Chondrocyte (in vitro differentiated cells): ENCODE measurements at regions not wholly inside any gene's neighbourhood (a gene's known extent, or its start where the extent isn't known, plus 50 kb on each side); places are given as distances from the start of the nearest gene placed in this dataset.

Experiments
- DNase-seq: peaks from one replicate; pipeline ENCODE4 v3.0.0; 2021; ENCODE audit warnings: mixed read lengths, low spot score
- H3K27ac Mint-ChIP-seq: one replicate; pipeline ENCODE4 v1.8.0; 2021; ENCODE audit warnings: mild to moderate bottlenecking, moderate library complexity, mixed read lengths; ENCODE audit not compliant: unreplicated experiment
- H3K27me3 Mint-ChIP-seq: 2 replicates; pipeline ENCODE4 v1.8.0; 2021; ENCODE audit warnings: low read depth, mixed read lengths
- H3K36me3 Mint-ChIP-seq: 2 replicates; pipeline ENCODE4 v1.8.0; 2021; ENCODE audit warnings: low read depth, mixed read lengths
- H3K4me1 Mint-ChIP-seq: 2 replicates; pipeline ENCODE4 v1.8.0; 2021; ENCODE audit warnings: low read depth, mild to moderate bottlenecking, mixed read lengths
- H3K4me3 Mint-ChIP-seq: one replicate; pipeline ENCODE4 v1.8.0; 2021; ENCODE audit warnings: mild to moderate bottlenecking, moderate library complexity, mixed read lengths; ENCODE audit not compliant: unreplicated experiment
- H3K9me3 Mint-ChIP-seq: 2 replicates; pipeline ENCODE4 v1.8.0; 2021; ENCODE audit warnings: low read depth, mixed read lengths
- TF ChIP-seq, protein P1 (sequence below): fragments of 200-600 bp; sonication (generic); IDR thresholded peaks from 2 replicates; pipeline ENCODE4 v1.5.0; 2021; ENCODE audit warnings: antibody characterized with exemption, mild to moderate bottlenecking, moderate library complexity

DNA sequence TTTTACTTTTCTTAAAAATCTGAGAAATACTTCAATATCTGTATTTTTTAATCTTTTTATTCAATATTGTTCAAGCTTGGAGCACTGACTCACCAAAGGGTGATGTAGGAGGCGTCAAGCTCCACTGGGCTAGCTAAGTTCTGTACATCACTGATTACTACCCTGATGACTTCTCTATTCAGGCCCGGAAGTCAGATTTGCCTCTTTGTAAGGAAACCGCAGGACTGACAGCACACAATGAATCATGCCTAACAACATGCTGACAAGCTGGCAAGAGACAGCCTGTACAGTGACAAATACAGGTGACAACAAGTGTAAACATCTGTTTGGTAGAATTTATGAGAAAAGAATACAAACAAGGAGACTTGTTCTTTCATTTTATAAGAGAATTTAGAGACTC is 627.9 kb upstream of the RORB start:
- TF ChIP-seq, protein P1, sequence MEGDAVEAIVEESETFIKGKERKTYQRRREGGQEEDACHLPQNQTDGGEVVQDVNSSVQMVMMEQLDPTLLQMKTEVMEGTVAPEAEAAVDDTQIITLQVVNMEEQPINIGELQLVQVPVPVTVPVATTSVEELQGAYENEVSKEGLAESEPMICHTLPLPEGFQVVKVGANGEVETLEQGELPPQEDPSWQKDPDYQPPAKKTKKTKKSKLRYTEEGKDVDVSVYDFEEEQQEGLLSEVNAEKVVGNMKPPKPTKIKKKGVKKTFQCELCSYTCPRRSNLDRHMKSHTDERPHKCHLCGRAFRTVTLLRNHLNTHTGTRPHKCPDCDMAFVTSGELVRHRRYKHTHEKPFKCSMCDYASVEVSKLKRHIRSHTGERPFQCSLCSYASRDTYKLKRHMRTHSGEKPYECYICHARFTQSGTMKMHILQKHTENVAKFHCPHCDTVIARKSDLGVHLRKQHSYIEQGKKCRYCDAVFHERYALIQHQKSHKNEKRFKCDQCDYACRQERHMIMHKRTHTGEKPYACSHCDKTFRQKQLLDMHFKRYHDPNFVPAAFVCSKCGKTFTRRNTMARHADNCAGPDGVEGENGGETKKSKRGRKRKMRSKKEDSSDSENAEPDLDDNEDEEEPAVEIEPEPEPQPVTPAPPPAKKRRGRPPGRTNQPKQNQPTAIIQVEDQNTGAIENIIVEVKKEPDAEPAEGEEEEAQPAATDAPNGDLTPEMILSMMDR = no peak
- Mint-ChIP-seq H3K4me1 (no peaks in the 10 kb centered on the region), H3K4me3 (no peak overlapping the region), H3K27ac (no peak overlapping the region), H3K36me3 (no peaks in the 10 kb centered on the region), H3K27me3 (peaks cover 6% of the 10 kb centered on the region), H3K9me3 (no peaks in the 10 kb centered on the region)
- no peak for DNase-seq

DNA sequence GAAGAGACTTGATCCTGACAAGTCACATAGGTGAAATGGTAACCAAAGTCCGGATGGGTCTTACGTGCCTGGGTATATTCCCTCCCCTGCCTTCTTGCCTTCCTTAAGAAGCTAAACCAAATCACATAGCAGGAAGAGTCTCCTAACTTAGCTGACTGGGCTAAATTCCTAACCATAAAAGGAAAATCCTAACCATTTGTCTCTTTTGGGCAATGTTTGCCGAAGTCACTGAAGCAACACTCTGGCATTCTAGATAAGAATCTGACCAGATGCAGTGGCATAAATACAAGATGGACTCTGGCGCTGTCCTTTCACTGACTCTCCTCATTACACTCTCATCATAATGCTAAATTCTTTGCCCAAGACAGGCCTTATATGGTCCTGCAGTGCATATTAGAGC is 625.5 kb upstream of the RORB start:
- Mint-ChIP-seq H3K4me3 (no peak overlapping the region), H3K9me3 (no peaks in the 10 kb centered on the region), H3K27me3 (peaks cover 2% of the 10 kb centered on the region), H3K27ac (no peak overlapping the region), H3K36me3 (no peaks in the 10 kb centered on the region), H3K4me1 (no peaks in the 10 kb centered on the region)
- TF ChIP-seq, protein P1 = no peak
- no peak for DNase-seq

DNA sequence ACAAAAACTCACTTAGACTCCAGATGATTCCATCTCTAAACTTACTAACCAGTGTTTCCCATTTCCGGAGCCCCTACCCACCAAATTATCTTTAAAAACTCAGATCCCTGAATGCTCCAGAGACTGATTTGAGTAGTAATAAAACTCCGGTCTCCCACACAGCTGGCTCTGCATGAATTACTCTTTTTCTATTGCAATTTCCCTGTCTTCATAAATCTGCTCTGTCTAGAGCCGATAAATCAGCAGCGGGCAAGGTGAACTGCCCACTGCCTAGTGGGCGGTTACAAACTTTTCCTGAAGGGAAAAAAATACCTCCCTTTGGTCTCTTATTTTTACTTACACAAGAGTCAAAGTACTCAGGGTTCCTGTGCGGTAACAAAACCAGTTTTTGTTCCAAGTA is 624.4 kb upstream of the RORB start:
- H3K9me3 Mint-ChIP-seq = no peaks in the 10 kb centered on the region
- no peaks in the 10 kb centered on the region for H3K36me3 Mint-ChIP-seq
- H3K4me3 Mint-ChIP-seq = no peak overlapping the region
- DNase-seq = no peak
- TF ChIP-seq, protein P1 = no peak
- no peak overlapping the region for H3K27ac Mint-ChIP-seq
- H3K4me1 Mint-ChIP-seq = no peaks in the 10 kb centered on the region
- H3K27me3 Mint-ChIP-seq = peaks cover 2% of the 10 kb centered on the region

DNA sequence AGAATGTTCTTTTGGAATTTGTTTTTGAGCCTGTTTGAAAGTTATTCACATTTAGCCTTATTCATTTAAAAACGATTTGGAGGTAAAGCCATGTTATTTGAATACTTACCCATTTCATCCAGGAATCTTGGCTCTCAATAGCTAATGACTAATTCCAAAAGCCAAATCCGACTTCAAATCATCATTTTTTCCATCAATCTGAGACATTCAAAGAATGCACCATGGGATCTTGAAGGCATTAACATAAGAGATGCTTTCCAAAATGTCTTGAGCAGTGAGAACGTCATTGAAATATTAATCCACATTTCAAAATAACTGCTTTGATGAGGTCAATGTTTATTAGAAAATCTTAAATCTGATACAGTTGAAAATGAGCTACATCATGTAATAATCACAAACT is 617.0 kb upstream of the RORB start:
- Mint-ChIP-seq H3K9me3 (peaks cover 9% of the 10 kb centered on the region), H3K27ac (no peak overlapping the region), H3K36me3 (no peaks in the 10 kb centered on the region), H3K27me3 (no peaks in the 10 kb centered on the region), H3K4me1 (no peaks in the 10 kb centered on the region), H3K4me3 (no peak overlapping the region)
- no peak for DNase-seq
- TF ChIP-seq, protein P1 = no peak

DNA sequence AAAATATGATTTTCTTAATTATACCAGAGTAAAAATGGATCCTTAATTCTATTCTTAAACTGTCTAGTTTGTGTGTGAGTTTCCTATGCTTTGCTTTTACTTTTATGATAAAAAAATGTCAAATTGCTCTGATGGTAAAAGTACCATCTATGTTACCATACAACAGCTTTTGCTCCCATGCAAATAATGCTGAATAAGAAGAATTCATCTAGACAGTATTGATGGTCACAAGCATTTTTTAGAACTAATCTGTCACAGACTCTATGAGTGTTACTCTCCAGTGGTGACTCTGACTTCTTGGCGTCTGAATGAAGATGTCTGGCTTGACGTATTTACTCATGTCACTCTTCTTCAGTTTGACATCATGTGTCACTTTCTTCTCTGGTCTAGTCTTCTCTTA is 608.1 kb upstream of the RORB start:
- H3K9me3 Mint-ChIP-seq = peaks cover 29% of the 10 kb centered on the region
- H3K4me3 Mint-ChIP-seq = no peak overlapping the region
- no peaks in the 10 kb centered on the region for H3K4me1 Mint-ChIP-seq
- no peak overlapping the region for H3K27ac Mint-ChIP-seq
- DNase-seq = no peak
- TF ChIP-seq, protein P1 = no peak
- no peaks in the 10 kb centered on the region for H3K36me3 Mint-ChIP-seq
- peaks cover 3% of the 10 kb centered on the region for H3K27me3 Mint-ChIP-seq
